ENCODE measurements at regions not wholly inside any gene's neighbourhood (a gene's known extent, or its start where the extent isn't known, plus 50 kb on each side); places are given as distances from the start of the nearest gene placed in this dataset.

DNA sequence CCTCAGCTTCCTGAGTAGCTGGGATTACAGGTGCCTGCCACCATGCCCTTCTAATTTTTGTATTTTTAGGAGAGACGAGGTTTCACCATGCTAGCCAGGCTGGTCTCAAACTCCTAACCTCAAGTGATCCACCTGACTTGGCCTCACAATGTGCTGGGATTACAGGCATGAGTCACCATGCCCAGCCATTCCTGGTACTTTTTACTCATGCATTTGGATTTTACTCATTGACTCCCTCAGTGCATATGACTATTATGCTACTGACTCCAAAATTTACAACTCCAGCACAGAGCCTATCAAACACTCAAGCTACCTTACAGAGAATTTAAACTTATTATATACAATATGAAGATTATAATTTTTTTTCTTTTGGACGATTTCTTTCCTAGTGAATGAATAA is 199.9 kb downstream of the CXXC4 start:
- no peak for TF ChIP-seq CTCF (conservative IDR thresholded peaks at IDR 0.05; ENCODE audit: low read length)
- TF ChIP-seq EZH2phosphoT487 (IDR thresholded peaks at IDR 0.05; ENCODE audit: borderline replicate concordance, low read depth, low read length), result no peak
- no peaks in the 10 kb centered on the region for H4K20me1 ChIP-seq (ENCODE audit: insufficient read depth, low read length)
- H3K4me3 ChIP-seq (ENCODE audit: low read depth, low read length, poor library complexity, severe bottlenecking), result no peak overlapping the region
- no peaks in the 10 kb centered on the region for H3K9me3 ChIP-seq (ENCODE audit: low read length)
- ChIA-PET CTCF (ENCODE audit: unreplicated experiment) (no interaction called here), POLR2A (interaction anchor here (0.6 to 0.8 kb wide), 2 partner anchors 10 to 1895 kb away, joined by 3 to 4 read pairs; no protein-coding TSS in a partner anchor)
- no peaks in the 10 kb centered on the region for H3K36me3 ChIP-seq (ENCODE audit: insufficient read depth, low read length)
- H3K4me2 ChIP-seq (ENCODE audit: low read length), result no peak overlapping the region
- no peaks in the 10 kb centered on the region for H3K79me2 ChIP-seq (ENCODE audit: insufficient read depth, low read depth, low read length)
- no peaks in the 10 kb centered on the region for H3K9me2 ChIP-seq (ENCODE audit: insufficient read depth, low read length)
- intact Hi-C loops (cut with micrococcal nuclease; ENCODE audit: unreplicated experiment), result no loop called here
- no peak for DNase-seq (ENCODE audit: low spot score)
- no peak overlapping the region for H3K27ac ChIP-seq (ENCODE audit: low read depth, low read length, poor library complexity, severe bottlenecking)
- no peaks in the 10 kb centered on the region for H3K4me1 ChIP-seq (ENCODE audit: insufficient read depth, low read length, poor library complexity, severe bottlenecking)
- no peak overlapping the region for H2AFZ ChIP-seq (ENCODE audit: low read length)
- BruUV-seq (replicated peaks), result no TSS peak

DNA sequence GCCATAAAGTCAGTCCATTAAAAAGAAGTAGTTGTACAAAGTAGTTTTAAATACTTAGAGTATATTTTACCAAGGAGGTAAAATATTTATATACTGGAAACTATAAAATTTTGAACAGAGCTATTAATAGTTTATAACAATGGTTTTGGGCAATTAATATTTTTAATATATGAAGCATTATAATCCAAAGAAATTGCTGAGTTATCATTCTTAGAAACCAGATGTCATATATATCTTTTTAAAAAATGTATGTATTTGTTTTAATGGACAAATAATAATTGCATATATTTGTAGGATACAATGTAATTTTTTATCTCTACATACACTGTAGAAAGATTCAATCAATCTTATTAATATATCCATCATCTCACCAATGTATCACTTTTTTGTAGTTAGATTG is 207.8 kb downstream of the CXXC4 start:
- no TSS peak for BruUV-seq (replicated peaks)
- Histone ChIP-seq H3K79me2 (ENCODE audit: insufficient read depth, low read depth, low read length) (no peaks in the 10 kb centered on the region), H3K36me3 (ENCODE audit: insufficient read depth, low read length) (no peaks in the 10 kb centered on the region), H3K27ac (ENCODE audit: low read depth, low read length, poor library complexity, severe bottlenecking) (no peak overlapping the region), H2AFZ (ENCODE audit: low read length) (no peak overlapping the region), H3K4me2 (ENCODE audit: low read length) (no peak overlapping the region), H3K9me2 (ENCODE audit: insufficient read depth, low read length) (no peaks in the 10 kb centered on the region), H3K9me3 (ENCODE audit: low read length) (0 out of 2 replicates have a peak, but pooled peaks cover 5% of the 10 kb centered on the region), H3K4me3 (ENCODE audit: low read depth, low read length, poor library complexity, severe bottlenecking) (no peak overlapping the region), H4K20me1 (ENCODE audit: insufficient read depth, low read length) (no peaks in the 10 kb centered on the region), H3K4me1 (ENCODE audit: insufficient read depth, low read length, poor library complexity, severe bottlenecking) (no peaks in the 10 kb centered on the region)
- POLR2A ChIA-PET, result no interaction called here
- intact Hi-C loops (cut with micrococcal nuclease; ENCODE audit: unreplicated experiment), result no loop called here
- TF ChIP-seq CTCF (conservative IDR thresholded peaks at IDR 0.05; ENCODE audit: low read length) (no peak), EZH2phosphoT487 (IDR thresholded peaks at IDR 0.05; ENCODE audit: borderline replicate concordance, low read depth, low read length) (no peak)
- CTCF ChIA-PET (ENCODE audit: unreplicated experiment), result no interaction called here
- no peak for DNase-seq (ENCODE audit: low spot score)

GRCh38 chr4:104283303-104283702 is 211.4 kb downstream of the CXXC4 start:
- H3K4me1 ChIP-seq (ENCODE audit: insufficient read depth, low read length, poor library complexity, severe bottlenecking), result no peaks in the 10 kb centered on the region
- H3K4me3 ChIP-seq (ENCODE audit: low read depth, low read length, poor library complexity, severe bottlenecking), result no peak overlapping the region
- DNase-seq (ENCODE audit: low spot score), result no peak
- no peak overlapping the region for H3K4me2 ChIP-seq (ENCODE audit: low read length)
- H3K9me3 ChIP-seq (ENCODE audit: low read length), result no peaks in the 10 kb centered on the region
- no peaks in the 10 kb centered on the region for H3K36me3 ChIP-seq (ENCODE audit: insufficient read depth, low read length)
- H3K79me2 ChIP-seq (ENCODE audit: insufficient read depth, low read depth, low read length), result no peaks in the 10 kb centered on the region
- no peak overlapping the region for H3K27ac ChIP-seq (ENCODE audit: low read depth, low read length, poor library complexity, severe bottlenecking)
- intact Hi-C loops (cut with micrococcal nuclease; ENCODE audit: unreplicated experiment), result no loop called here
- TF ChIP-seq EZH2phosphoT487 (IDR thresholded peaks at IDR 0.05; ENCODE audit: borderline replicate concordance, low read depth, low read length) (no peak), CTCF (conservative IDR thresholded peaks at IDR 0.05; ENCODE audit: low read length) (no peak)
- BruUV-seq (replicated peaks), result no TSS peak
- CTCF ChIA-PET (ENCODE audit: unreplicated experiment), result no interaction called here
- no peaks in the 10 kb centered on the region for H4K20me1 ChIP-seq (ENCODE audit: insufficient read depth, low read length)
- POLR2A ChIA-PET, result interaction anchor here (1.1 to 1.4 kb wide), 2 partner anchors 10 to 13 kb away, joined by 3 to 5 read pairs; no protein-coding TSS in a partner anchor
- no peak overlapping the region for H2AFZ ChIP-seq (ENCODE audit: low read length)
- H3K9me2 ChIP-seq (ENCODE audit: insufficient read depth, low read length), result no peaks in the 10 kb centered on the region

Data from OCI-LY7 (cell line).